ENCODE measurements at regions not wholly inside any gene's neighbourhood (a gene's known extent, or its start where the extent isn't known, plus 50 kb on each side); places are given as distances from the start of the nearest gene placed in this dataset.

GRCh38 chr13:70541451-70541850 lies 433.2 kb upstream of the KLHL1 start:
- TF ChIP-seq, protein P1, sequence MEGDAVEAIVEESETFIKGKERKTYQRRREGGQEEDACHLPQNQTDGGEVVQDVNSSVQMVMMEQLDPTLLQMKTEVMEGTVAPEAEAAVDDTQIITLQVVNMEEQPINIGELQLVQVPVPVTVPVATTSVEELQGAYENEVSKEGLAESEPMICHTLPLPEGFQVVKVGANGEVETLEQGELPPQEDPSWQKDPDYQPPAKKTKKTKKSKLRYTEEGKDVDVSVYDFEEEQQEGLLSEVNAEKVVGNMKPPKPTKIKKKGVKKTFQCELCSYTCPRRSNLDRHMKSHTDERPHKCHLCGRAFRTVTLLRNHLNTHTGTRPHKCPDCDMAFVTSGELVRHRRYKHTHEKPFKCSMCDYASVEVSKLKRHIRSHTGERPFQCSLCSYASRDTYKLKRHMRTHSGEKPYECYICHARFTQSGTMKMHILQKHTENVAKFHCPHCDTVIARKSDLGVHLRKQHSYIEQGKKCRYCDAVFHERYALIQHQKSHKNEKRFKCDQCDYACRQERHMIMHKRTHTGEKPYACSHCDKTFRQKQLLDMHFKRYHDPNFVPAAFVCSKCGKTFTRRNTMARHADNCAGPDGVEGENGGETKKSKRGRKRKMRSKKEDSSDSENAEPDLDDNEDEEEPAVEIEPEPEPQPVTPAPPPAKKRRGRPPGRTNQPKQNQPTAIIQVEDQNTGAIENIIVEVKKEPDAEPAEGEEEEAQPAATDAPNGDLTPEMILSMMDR (IDR thresholded peaks at IDR 0.05; ENCODE audit: insufficient read depth, low read length, poor library complexity, severe bottlenecking), result no peak
- no peak for TF ChIP-seq EZH2phosphoT487 (conservative IDR thresholded peaks at IDR 0.05; ENCODE audit: low read length)
